PFSK-1 (cell line): ENCODE measurements at regions not wholly inside any gene's neighbourhood (a gene's known extent, or its start where the extent isn't known, plus 50 kb on each side); places are given as distances from the start of the nearest gene placed in this dataset.

Source experiments
- FOXP2 ChIP-seq: optimal IDR thresholded peaks from 2 replicates; pipeline ENCODE3; 2011; ENCODE audit warnings: borderline replicate concordance, control low read depth, inconsistent platforms; ENCODE audit not compliant: insufficient read depth; ENCODE audit errors: extremely low read length, extremely low read depth
- POLR2AphosphoS5 ChIP-seq: IDR thresholded peaks from 2 replicates; pipeline ENCODE4 v1.6.1; 2012; ENCODE audit warnings: low read depth, mild to moderate bottlenecking, control low read depth, low read length, moderate library complexity
- SIN3A ChIP-seq: IDR thresholded peaks from 2 replicates; pipeline ENCODE4 v1.6.1; 2012; ENCODE audit warnings: mild to moderate bottlenecking, low read length, moderate library complexity, borderline replicate concordance; ENCODE audit not compliant: insufficient read depth
- TAF1 ChIP-seq: IDR thresholded peaks from 2 replicates; pipeline ENCODE4 v1.6.1; 2012; ENCODE audit warnings: low read length, control low read depth, borderline replicate concordance; ENCODE audit not compliant: insufficient read depth
- TF ChIP-seq, protein P1 (sequence below), 2 experiments: IDR thresholded peaks; 2 replicates each; pipeline versions ENCODE4 v1.6.1 to v1.8.0; 2011 to 2012; ENCODE audit warnings: low read depth in 2 of 2, low read length in 2 of 2, control low read depth in 1 of 2, inconsistent platforms in 1 of 2, mild to moderate bottlenecking in 1 of 2, moderate library complexity in 1 of 2; ENCODE audit not compliant: insufficient read depth in 1 of 2

DNA sequence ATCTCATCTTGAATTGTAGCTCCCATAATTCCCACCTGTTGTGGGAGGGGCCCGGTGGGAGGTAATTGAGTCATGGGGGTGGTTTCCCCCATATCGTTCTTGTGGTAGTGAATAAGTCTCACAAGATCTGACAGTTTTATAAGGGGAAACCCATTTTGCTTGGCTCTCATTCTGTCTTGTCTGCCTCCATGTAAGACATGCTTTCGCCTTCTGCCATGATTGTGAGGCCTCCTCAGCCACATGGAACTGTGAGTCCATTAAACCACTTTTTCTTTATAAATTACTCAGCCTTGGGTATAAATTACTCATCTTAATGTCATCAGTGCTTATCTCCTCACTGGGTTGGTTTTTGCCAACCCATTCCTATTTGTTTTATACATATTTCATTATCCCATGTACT is 142.0 kb upstream of the GMDS start:
- TF ChIP-seq FOXP2 (no peak), SIN3A (no peak), TAF1 (no peak), POLR2AphosphoS5 (no peak)
- TF ChIP-seq, protein P1, sequence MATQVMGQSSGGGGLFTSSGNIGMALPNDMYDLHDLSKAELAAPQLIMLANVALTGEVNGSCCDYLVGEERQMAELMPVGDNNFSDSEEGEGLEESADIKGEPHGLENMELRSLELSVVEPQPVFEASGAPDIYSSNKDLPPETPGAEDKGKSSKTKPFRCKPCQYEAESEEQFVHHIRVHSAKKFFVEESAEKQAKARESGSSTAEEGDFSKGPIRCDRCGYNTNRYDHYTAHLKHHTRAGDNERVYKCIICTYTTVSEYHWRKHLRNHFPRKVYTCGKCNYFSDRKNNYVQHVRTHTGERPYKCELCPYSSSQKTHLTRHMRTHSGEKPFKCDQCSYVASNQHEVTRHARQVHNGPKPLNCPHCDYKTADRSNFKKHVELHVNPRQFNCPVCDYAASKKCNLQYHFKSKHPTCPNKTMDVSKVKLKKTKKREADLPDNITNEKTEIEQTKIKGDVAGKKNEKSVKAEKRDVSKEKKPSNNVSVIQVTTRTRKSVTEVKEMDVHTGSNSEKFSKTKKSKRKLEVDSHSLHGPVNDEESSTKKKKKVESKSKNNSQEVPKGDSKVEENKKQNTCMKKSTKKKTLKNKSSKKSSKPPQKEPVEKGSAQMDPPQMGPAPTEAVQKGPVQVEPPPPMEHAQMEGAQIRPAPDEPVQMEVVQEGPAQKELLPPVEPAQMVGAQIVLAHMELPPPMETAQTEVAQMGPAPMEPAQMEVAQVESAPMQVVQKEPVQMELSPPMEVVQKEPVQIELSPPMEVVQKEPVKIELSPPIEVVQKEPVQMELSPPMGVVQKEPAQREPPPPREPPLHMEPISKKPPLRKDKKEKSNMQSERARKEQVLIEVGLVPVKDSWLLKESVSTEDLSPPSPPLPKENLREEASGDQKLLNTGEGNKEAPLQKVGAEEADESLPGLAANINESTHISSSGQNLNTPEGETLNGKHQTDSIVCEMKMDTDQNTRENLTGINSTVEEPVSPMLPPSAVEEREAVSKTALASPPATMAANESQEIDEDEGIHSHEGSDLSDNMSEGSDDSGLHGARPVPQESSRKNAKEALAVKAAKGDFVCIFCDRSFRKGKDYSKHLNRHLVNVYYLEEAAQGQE (IDR thresholded peaks at IDR 0.05; ENCODE audit: insufficient read depth in 1 of 2, low read depth in 2 of 2, low read length in 2 of 2): no peak

DNA sequence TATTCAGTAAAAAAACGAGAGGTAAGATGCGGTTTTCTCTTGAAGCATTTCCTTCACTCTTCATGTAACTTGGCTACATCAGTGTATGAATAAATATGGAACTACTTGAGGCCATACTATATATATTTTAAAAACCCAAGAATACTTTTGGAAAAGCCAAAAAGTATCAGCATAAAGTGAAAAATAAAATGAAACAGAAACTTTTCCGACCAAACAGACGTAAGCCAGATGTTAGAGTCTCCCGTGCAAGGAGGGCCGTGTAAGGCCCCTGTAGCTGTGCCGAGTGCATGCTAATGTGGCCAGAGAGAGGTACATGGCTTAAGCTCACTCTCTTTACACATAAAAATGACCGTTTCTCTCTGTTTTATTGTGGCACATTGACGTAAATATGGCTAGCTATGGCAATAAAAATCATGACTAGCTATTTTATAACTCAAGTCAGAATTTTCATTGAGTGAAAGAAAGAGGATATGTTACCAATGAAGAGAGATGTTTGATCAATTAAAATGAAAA is 140.1 kb upstream of the GMDS start:
- TF ChIP-seq, protein P1 (IDR thresholded peaks at IDR 0.05; ENCODE audit: insufficient read depth in 1 of 2, low read depth in 2 of 2, low read length in 2 of 2): no peak
- TF ChIP-seq SIN3A: no peak

DNA sequence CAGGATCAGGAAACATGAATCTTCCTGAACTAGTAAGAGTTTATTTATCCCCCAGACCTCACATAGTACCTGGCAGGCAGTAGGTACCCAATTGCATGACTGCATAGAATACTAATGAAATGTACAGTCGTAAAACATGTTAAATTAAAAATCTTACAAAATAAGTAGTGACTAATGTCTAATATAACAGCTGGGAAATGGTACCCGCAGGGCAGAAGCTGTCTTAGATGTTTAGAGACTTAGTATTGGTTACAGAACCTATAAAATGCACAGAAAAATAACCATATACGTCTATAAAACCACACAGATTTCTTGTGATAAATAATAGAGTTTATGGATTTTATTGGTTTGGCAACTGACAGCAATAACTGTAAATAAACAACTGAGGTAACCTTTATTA is 139.1 kb upstream of the GMDS start:
- no peak for TF ChIP-seq SIN3A
- no peak for TF ChIP-seq FOXP2

DNA sequence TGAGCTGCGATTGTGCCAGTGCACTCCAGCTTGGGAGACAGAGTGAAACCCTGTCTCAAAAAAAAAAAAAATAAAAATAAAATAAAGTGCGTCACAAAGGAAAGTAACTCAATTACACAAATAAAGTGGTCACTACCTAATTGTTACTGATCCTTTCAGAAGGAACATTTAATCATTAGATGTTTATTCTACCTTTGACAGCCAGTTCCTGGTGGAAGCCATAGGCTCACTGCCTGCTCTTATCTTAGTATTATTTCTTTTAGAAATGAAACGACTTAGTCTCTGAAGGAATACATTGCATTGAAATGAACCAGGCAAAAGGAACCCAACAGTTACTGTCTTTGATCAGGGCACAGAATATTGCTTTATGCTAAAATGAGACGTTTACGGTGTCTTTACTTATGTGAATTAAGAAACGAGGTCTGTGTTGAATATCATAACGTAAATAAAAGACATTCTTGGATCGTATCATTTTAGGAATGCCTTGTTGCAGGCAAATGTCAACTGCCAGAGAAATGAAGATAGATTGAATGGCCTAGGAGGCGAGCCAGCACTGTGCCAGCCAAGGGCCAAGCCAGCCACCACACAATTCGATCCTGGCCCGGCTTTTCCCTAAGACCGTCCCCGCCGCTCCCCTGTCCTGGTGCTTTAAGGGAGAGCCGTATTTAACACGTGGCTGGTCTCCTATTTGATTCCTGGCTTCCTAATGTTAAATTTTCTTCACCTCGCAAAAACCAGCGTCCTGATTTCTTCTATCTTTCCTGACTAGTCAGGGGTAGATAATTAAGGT is 136.7 kb upstream of the GMDS start:
- no peak for TF ChIP-seq POLR2AphosphoS5
- no peak for TF ChIP-seq FOXP2
- TF ChIP-seq, protein P1 (IDR thresholded peaks at IDR 0.05; ENCODE audit: insufficient read depth in 1 of 2, low read depth in 2 of 2, low read length in 2 of 2): no peak
- no peak for TF ChIP-seq TAF1
- TF ChIP-seq SIN3A: no peak

DNA sequence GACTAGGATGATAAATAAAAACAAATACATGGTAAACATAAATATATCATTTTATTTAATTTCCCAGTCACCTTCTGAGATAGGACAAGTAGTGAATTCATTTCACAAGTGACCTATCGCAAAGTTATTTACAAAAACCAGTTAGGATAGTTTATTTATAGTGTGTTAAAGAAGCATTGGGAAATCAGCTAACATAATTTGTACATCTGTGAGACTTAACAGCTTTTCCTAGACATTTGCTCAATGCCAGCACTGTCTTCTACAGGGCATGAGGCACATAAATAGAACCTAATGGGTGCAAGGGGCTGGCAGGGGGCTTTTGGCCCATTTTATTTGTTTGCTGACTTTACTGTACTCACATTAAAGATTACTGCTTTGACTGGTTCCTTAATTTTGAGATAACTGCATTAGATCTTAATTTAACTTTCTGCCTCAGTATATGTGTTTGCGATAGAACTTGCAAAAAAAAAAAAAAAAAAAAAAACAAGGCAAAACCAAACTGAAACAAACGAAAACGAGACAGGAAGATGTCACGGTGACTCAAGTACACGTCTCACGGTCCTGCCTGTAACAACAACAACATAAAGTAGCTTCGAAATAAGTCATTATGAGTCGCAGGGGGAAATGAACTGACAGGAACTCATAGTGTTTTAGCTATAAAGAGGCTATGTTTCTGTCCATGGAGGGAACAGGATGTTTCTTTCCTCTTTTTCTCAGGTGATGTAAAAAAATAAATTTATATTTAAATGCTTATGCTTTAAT is 133.7 kb upstream of the GMDS start:
- TF ChIP-seq, protein P1 (IDR thresholded peaks at IDR 0.05; ENCODE audit: insufficient read depth in 1 of 2, low read depth in 2 of 2, low read length in 2 of 2): no peak
- TF ChIP-seq POLR2AphosphoS5 (no peak), SIN3A (no peak), TAF1 (no peak), FOXP2 (no peak)
